ENCODE measurements at regions not wholly inside any gene's neighbourhood (a gene's known extent, or its start where the extent isn't known, plus 50 kb on each side); places are given as distances from the start of the nearest gene placed in this dataset.

DNA sequence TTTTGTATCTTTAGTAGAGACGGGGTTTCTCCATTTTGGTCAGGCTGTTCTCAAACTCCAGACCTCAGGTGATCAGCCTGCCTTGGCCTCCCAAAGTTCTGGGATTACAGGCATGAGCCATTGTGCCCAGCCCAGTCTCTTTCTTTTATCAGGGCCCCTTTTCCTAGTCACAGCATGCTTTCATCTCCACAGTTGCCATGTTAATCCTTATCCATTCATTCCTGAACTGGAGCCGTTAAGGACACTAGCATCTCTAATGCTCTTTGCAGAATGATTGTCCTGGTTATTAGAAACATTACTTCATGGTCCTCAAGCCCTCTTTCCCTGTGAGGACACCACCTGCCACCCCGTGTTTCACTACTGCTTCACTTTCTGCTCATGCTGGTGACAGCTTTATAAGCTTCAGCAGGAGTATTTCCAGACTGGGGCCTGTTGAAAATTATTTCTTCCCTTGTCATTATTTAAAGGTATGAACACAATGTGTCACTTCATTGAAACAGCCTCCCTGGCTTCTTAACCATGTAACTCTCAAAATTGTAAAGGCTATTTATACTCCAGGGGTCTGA, 313.9 kb downstream of the BMPER start:
- Mint-ChIP-seq H3K4me1 (no peaks in the 10 kb centered on the region), H3K9me3 (peaks cover 0 to 8% (median 7%) of the 10 kb centered on the region in 7 donors), H3K27ac (no peak overlapping the region), H3K27me3 (ENCODE audit: low read depth in 3 of 3) (peaks cover 0 to 3% (median 0%) of the 10 kb centered on the region in 3 donors), H3K4me3 (no peak overlapping the region), H3K36me3 (no peaks in the 10 kb centered on the region)
- Histone ChIP-seq H3K79me2 (ENCODE audit: insufficient read depth, low read length) (no peaks in the 10 kb centered on the region), H3K4me1 (ENCODE audit: control insufficient read depth in 1 of 2, insufficient read depth in 2 of 2, low read length in 2 of 2) (no peaks in the 10 kb centered on the region), H3K27ac (ENCODE audit: low read depth in 1 of 2, low read length in 2 of 2) (no peak overlapping the region), H3K9me3 (replicated peaks in 1 of 2; ENCODE audit: control insufficient read depth in 1 of 2, insufficient read depth in 1 of 2, low read length in 2 of 2) (peaks cover 5 to 9% of the 10 kb centered on the region in 2 donors), H4K20me1 (ENCODE audit: insufficient read depth, low read length) (no peaks in the 10 kb centered on the region), H2AFZ (ENCODE audit: insufficient read depth, low read depth, low read length, poor library complexity, severe bottlenecking) (no peak overlapping the region), H3K4me2 (replicated peaks; ENCODE audit: extremely low read depth, low read length, poor library complexity, severe bottlenecking) (no peak overlapping the region), H3K36me3 (replicated peaks in 1 of 2; ENCODE audit: control insufficient read depth in 1 of 2, insufficient read depth in 2 of 2, low read length in 2 of 2) (no peaks in the 10 kb centered on the region), H3K9ac (ENCODE audit: insufficient read depth, low read length, poor library complexity, severe bottlenecking) (no peak overlapping the region), H3K4me3 (replicated peaks in 1 of 3; ENCODE audit: low read depth in 2 of 3, low read length in 3 of 3) (no peak overlapping the region), H3K27me3 (ENCODE audit: control insufficient read depth in 2 of 2, insufficient read depth in 2 of 2, low read length in 2 of 2) (no peaks in the 10 kb centered on the region)
- whole genome bisulfite sequencing (ENCODE audit: insufficient coverage), result 86% methylated on average over 2 of the region's 3 CpGs
- no peak for DNase-seq
- TF ChIP-seq, protein P1, sequence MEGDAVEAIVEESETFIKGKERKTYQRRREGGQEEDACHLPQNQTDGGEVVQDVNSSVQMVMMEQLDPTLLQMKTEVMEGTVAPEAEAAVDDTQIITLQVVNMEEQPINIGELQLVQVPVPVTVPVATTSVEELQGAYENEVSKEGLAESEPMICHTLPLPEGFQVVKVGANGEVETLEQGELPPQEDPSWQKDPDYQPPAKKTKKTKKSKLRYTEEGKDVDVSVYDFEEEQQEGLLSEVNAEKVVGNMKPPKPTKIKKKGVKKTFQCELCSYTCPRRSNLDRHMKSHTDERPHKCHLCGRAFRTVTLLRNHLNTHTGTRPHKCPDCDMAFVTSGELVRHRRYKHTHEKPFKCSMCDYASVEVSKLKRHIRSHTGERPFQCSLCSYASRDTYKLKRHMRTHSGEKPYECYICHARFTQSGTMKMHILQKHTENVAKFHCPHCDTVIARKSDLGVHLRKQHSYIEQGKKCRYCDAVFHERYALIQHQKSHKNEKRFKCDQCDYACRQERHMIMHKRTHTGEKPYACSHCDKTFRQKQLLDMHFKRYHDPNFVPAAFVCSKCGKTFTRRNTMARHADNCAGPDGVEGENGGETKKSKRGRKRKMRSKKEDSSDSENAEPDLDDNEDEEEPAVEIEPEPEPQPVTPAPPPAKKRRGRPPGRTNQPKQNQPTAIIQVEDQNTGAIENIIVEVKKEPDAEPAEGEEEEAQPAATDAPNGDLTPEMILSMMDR (IDR thresholded peaks at IDR 0.05), result no peak
- intact Hi-C loops (cut with micrococcal nuclease), result no loop called here

DNA sequence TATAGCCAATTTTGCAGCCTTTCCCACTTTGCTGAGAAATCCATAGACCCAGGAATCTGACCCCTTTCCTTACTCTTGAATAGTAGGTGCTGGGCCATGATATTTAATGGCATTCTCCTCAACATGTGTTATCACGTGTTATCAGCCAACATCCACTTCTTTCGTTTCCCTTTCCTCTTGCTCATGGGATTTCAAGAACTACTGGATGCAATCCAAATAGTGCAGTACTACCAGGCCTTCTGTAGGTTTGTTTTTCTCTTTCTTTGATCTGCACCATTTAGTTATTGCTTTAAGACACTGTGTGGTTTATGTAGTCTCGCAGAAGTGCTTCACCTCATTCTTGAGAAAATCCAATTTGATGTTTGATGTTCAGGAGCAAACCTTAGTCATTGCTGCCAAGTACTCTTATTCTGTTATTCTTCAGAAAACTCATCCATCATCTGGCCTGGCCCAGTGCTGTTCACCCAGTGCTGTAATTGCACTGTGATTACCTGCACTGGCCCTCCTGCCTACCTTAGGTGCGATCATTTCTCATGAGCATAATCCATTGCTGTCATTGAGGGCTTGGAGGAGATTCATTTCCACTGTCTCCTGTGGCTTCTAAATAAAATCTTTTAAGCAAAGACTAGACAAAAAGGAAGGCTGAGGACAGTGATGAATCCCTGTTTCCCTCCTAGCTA, 315.3 kb downstream of the BMPER start:
- H3K9me3 Mint-ChIP-seq, result peaks cover 0 to 6% (median 2%) of the 10 kb centered on the region in 7 donors
- no peaks in the 10 kb centered on the region for H3K36me3 Mint-ChIP-seq
- H3K27ac Mint-ChIP-seq, result no peak overlapping the region

More for the DNA sequence above, 315.3 kb downstream of the BMPER start:
- WGBS (ENCODE audit: insufficient coverage), result 100% methylated on average over 1 of the region's 4 CpGs
- no peak for DNase-seq
- Histone ChIP-seq H3K36me3 (replicated peaks in 1 of 2; ENCODE audit: control insufficient read depth in 1 of 2, insufficient read depth in 2 of 2, low read length in 2 of 2) (no peaks in the 10 kb centered on the region), H3K79me2 (ENCODE audit: insufficient read depth, low read length) (no peaks in the 10 kb centered on the region), H2AFZ (ENCODE audit: insufficient read depth, low read depth, low read length, poor library complexity, severe bottlenecking) (no peak overlapping the region), H3K9ac (ENCODE audit: insufficient read depth, low read length, poor library complexity, severe bottlenecking) (no peak overlapping the region), H3K4me1 (ENCODE audit: control insufficient read depth in 1 of 2, insufficient read depth in 2 of 2, low read length in 2 of 2) (no peaks in the 10 kb centered on the region), H3K9me3 (replicated peaks in 1 of 2; ENCODE audit: control insufficient read depth in 1 of 2, insufficient read depth in 1 of 2, low read length in 2 of 2) (no peaks in the 10 kb centered on the region), H3K27me3 (ENCODE audit: control insufficient read depth in 2 of 2, insufficient read depth in 2 of 2, low read length in 2 of 2) (no peaks in the 10 kb centered on the region), H4K20me1 (ENCODE audit: insufficient read depth, low read length) (no peaks in the 10 kb centered on the region), H3K27ac (ENCODE audit: low read depth in 1 of 2, low read length in 2 of 2) (no peak overlapping the region), H3K4me2 (replicated peaks; ENCODE audit: extremely low read depth, low read length, poor library complexity, severe bottlenecking) (no peak overlapping the region), H3K4me3 (replicated peaks in 1 of 3; ENCODE audit: low read depth in 2 of 3, low read length in 3 of 3) (no peak overlapping the region)
- peaks cover 0 to 3% (median 0%) of the 10 kb centered on the region in 3 donors for H3K27me3 Mint-ChIP-seq (ENCODE audit: low read depth in 3 of 3)
- intact Hi-C loops (cut with micrococcal nuclease), result no loop called here
- no peaks in the 10 kb centered on the region for H3K4me1 Mint-ChIP-seq
- TF ChIP-seq, protein P1 (IDR thresholded peaks at IDR 0.05), result no peak
- no peak overlapping the region for H3K4me3 Mint-ChIP-seq
